Ureter (tissue), 1 donor: ENCODE measurements at regions not wholly inside any gene's neighbourhood (a gene's known extent, or its start where the extent isn't known, plus 50 kb on each side); places are given as distances from the start of the nearest gene placed in this dataset.
"Not testable (repeated sequence)": the region's sequence is repeated elsewhere in the genome, so short reads cannot be mapped to it uniquely, and the experiment has no call there.

ENCODE experiments used
- DNase-seq: peaks from one replicate; pipeline ENCODE4 v3.0.0-alpha.2; 2020; ENCODE audit warnings: low spot score
- donor health status: DM: yes; HTN: yes; CAD: no.

DNA sequence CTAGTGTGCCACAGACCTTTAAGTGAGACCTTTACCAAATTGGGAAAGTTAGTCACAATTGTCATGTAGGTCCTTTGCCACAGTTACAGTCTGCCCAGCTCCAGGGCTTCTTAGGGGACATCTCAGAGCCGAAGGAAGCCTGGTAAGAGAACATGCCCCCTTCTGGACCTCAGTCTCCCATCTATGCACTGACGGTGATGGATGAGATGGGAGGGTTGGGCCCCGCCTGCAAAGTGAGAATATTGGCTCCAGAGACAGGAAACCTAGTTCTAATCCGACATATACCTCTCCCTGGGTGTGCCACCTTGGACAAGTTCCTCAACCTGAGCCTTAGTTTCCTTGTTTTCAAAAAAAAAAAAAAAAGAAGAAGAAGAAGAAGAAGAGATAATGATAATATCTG lies 85.1 kb upstream of the NAV2 start:
- DNase-seq: peak; percentile 13

DNA sequence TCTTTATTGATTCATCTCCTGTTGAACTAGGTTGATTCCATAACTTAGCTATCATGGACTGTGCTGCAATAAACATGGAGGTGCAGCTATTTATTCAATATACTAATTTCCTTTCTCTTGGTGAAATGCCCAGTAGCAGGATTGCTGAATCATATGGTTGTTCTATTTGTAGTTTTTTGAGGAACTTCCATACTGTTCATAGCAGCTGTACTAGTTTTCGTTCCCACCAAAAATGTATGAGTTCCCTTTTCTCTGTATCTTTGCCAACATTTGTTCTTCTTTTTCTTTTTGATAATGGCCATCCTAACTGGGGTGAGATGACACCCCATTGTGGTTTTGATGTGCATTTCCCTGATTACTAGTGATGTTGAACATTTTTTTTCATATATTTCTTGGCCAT lies 87.2 kb upstream of the NAV2 start:
- DNase-seq: no peak

DNA sequence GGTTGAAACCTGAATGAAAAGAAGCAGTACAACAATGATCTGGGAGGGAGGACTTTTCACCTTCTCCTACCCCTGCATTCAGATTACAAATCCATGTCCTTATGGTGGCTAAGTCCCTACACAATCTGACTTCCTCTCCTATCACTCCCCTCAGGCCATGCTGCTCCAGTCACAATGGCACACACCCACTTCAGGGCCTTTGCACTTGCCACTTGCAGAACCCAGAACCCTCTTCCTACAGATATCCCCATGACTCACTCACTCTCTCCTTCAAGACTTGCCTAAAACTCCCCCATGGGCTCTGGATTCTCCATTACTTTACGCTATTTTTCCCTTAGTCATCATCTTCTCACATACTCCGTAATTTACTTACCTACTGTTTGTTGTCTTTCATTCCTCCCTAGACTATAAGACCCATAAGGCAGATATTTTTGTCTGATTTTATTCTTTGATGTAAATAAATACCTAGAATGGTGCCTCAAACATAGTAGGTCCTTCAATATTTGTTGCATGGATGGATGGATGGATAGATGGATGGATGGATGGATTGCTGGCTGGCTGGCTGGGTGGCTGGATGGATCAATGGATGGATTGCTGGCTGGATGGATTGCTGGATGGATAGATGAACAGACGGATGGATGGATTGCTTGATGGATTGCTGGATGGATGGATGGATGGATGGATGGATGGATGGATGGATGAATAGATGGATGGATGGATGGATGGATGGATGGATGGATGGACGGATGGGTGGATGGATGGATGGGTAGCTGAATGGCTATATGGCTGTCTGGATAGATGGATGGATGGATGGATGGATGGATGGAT lies 94.7 kb upstream of the NAV2 start:
- no peak for DNase-seq

DNA sequence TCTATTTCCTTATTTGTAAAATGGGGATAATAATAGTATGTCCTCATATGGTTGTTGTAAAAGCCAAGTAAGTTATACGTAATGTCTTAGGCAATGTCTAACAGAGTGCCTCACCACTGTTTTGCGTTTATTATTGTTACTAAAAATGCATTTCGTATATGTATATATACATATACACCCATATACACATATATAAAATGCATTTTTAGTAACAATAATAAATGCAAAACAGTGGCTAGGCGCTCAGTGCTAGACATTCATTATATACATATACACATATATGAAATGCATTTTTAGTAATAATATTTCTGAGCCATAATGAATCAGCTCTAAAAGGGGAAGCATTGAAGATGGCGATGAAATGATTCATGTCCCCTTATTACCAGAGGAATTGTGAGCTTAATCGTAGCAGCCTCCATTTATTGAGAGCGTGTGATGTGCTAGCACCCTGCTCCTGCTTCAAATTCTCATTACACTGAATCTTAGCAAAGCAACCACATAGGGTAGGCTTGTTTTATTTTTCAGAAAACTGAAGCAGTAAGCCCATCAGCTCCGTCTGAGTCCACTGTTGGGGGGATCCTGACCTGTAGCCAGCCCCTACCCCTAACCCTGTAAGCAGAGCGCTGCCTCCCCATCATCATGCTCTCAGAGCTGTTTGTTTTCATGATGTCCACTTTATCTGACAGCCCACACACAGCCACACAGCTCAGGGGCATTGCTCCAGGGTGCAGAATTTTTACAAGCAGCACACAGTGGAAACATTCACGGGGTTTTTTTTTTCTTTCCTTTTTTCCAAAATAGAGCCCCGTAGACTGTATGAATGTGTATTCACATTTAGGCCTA lies 97.1 kb upstream of the NAV2 start:
- DNase-seq: no peak

DNA sequence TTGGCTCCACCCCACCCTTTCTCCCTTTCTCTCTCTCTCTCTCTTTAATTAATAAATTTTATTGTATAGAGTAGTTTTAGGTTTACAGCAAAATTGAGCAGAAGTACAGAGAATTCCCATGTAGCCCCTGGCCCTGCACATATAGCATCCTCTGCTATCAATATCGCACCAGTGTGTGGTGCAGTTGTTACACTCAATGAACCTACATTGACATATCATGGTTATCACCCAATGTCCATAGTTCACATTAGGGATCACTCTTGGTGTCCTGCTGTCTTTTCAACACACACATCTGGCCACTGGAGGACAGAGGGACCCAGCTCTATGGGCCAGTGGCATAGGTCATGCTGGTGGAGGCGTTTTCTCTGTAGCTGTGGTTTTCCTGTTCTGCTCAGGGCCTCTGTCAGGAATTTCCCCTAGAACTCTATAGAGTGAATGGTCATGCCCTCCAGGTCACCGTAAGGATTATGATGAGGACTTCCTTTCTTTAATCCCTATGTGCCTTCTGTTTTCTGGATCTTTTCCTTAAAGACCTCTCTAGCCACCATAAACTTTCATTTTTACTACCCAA lies 98.2 kb upstream of the NAV2 start:
- DNase-seq: no peak

DNA sequence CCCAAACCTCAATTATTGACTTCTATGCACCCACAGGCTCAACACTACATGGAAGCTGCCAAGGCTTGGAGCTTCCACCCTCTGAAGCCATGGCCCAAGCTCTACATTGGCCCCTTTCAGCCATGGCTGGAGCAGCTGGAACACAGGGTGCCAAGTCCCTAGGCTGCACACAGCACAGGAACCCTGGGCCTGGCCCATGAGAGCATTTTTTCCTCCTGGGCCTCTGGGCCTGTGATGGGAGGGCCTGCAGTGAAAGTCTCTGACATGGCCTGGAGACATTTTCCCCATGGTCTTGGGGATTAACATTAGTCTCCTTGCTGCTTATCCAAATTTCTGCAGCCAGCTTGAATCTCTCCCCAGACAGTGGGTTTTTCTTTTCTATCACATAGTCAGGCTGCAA lies 100.6 kb upstream of the NAV2 start:
- not testable (repeated sequence) for DNase-seq

DNA sequence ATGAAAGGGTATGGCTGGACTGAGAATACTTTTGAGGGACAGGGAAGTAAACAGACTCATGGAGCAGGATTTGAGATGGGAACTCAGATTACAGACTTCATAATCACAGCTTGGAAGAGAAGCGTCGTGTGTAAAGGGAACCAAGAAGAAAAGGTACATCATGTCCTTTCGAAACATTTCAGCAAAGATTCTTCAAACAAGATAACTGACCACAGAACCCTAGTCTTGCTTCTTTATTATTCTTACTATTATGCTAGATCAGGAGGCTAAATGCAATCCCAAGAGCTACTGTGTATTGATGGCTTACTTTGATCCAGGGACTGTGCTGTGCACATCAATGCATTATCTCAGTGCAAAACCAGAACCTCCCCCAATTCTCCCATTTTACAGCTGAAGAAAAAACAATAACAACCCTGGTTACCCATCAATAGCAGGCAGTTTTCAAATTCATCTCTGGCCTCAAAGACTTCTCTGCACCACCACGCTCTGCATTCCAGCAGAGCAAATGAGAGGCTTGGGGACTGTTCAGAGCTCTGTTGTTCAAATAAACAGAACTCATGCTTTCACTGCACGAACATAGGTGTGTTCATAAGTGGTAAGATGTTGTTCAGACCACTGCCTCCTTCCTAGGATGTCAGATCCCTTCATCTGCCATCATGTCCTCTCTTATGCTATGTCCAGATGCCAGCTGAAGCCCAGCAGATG lies 104.8 kb upstream of the NAV2 start:
- DNase-seq: no peak

DNA sequence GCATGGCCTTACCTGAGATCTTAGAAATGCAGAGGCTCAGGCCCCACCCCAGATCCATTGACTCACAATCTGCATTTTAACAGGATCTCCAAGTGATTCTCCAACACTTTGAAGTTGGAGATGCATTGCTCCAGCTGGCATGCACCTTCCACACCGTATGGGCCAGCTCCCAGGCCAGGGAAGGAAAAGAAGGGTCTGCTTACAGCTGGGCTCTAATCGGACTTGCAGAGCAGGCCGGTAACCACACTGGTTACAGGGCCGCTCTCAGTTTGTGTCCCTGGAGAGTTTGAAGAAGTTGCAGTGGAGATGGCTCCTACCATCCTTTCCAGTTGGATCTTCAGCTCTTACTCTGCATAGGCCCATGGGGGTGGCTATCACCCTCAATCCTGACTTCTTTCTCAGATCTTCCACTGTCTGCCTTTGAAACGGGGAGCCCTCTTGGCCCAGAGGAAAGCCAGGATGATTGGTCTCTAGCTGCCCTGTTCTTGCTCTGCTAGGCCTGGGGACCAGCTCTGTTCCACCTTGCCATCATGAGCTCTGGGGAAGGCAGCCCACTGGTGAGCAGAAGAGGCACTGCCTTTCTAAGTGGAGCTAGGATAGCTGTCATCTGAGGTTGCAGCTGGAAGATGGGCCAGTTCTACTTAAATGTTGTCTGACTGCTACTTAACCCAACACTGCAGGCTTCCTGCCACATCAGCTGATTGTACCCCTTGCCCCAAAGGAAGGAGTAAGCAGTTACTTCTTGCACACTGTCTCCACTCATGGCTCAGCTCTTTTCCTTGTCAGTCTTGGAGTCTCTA lies 105.6 kb upstream of the NAV2 start:
- no peak for DNase-seq

DNA sequence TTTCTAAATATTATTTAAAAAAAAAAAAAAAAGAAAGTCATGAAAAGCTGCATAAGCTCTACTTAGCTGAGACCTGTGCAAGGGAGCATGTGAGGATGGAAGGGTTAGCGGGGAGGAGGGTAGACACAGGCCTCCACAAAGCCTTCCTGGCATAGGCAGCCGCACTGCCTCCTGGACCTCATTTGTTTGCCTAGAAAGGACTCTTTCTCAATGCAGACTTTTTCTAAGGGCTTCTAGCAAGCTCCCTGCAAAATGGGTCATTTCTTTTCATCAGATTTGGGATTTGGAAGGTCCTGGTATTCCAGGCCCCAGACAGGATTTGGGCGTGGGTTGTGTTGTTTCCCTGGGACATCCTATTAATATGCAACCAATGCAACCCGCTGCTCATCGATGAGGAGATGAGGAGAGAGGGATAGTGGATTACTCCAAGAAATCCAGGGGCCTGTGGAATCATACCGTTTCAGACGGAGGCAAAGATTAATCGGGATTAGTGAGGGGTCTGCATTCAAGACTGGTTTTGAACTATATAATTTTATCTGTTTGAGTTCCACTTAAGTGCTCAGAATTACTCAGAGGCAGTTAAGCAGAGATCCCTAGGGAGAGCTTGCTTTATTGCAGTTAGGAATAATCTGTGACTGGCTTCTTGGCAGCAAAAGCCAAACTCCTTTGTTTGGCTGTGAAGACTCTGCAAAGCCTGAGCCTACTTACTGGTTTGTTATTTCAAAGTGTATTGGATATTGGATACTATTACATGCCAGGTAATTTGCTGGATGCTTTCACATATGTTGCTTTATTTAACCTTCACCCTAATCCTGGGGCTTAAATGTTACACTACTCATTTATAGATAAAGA lies 106.9 kb upstream of the NAV2 start:
- DNase-seq: no peak

DNA sequence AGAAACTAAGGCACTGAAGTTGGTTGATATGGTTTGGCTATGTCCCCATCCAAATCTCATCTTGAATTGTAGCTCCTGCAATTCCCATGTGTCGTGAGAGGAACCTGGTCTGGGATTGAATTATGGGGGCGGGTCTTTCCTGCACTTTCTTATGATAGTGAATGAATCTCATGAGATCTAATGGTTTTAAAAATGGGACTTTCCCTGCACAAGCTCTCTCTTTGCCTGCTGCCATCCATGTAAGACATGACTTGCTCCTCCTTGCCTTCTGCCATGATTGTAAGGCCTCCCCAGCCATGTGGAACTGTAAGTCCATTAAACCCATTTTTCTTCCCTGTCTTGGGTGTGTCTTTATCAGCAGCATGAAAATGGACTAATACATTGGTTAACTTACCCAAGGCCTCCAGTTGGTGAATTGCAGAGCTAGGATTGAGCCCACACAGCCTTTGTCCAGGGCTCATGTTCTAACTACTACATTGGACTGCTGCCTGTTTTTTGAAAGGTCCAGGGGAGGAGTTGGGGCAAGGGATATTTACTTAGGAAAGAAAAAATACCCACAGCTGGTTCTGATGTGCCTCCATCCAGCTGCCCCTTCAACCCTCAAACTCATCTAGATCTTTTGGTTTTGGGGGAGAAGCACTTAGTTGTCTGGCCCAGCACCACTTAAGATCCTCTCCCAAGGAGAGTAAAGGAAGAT lies 107.8 kb upstream of the NAV2 start:
- no peak for DNase-seq

DNA sequence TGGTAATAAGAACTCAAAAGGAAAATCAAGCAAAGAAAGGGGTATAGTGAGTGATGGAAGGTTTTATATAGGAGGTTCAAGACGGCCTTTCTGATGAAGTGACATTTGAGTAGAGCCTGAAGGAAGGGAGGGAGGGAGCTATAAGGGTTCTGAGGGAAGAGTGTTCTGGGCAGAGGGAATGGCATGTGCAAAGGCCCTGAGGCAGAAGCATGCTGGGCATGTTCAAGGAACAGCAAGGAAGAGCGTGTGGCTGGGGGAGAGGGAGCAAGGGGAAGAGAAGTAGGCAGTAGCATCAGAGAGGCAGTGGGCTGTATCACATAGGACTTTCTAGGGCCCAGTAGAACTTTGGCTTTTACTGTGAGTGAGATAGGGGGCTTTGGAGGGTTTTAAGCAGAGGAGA lies 108.9 kb upstream of the NAV2 start:
- no peak for DNase-seq

DNA sequence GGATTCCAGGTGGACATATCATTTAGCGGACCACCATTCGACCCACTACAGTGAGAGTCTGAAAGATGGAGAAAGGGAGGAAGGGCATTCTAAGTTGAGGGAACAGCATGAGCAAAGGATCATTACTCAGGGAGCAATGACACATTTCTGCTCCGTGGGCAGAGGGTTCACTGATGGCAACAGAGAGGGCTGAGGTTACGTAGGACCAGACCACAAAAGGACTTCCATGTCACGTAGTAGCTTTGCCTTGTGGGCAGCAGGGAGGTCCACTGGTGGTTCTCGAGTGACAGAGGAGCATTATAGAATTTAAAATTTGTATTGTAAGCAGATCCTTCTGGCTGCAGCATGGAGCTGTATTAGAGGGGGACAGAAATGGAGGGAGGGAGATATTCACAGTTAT lies 109.7 kb upstream of the NAV2 start:
- no peak for DNase-seq

DNA sequence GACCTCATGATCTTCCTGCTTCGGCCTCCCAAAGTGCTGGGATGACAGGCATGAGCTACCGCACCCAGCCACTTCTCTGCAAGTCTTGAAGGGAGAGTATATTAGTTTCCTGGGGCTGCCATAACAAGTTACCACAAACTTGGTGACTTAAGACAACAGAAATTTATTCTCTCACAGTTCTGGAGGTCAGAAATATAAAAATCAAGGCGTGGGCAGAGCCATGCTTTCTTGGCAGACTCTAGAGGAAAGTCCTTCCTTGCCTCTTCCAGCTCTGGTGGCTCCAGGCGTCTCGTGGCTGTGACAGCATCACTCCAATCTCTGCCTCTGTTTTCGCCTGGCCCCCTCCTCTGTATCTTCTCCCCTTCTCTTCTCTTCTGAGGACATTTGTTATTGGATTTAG lies 110.2 kb upstream of the NAV2 start:
- DNase-seq: no peak

DNA sequence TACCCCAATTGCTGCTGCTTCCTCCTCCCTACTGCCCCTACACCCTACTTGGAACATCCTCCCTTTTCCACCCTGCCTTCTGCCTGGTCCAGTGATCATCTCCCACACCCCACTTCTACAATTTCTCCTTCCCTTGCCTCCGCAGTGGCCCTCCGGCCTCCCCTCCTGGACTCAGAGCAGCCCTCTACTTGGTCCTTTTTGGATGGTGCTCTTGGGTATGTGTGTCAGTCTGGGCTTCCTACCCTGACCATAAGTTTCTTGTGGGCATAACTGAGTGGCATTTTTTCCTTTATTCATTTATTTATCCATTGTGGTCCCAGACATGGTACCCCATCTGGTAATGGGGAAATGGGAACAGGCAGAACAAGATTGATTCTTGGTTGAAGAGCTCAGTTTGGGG lies 111.4 kb upstream of the NAV2 start:
- no peak for DNase-seq

DNA sequence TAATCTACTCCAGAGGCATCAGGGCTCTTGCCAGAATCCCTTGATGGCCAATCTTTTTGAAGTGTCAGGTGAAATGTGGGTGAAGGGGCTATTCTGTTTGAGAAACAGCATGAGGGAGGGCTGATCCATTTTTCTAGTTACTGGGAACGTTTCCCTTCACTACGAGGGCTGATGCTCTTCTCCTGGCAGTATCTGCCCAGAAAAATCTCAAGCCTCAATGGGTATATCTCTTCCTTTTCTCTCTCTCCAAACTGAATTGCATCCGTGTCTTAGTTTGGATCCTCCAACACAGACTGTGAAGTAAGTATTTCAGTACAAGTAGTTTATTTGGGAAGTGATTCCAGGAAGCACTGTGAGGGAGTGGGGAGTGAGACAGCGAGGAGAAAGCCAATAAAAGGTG lies 113.0 kb upstream of the NAV2 start:
- DNase-seq: no peak

DNA sequence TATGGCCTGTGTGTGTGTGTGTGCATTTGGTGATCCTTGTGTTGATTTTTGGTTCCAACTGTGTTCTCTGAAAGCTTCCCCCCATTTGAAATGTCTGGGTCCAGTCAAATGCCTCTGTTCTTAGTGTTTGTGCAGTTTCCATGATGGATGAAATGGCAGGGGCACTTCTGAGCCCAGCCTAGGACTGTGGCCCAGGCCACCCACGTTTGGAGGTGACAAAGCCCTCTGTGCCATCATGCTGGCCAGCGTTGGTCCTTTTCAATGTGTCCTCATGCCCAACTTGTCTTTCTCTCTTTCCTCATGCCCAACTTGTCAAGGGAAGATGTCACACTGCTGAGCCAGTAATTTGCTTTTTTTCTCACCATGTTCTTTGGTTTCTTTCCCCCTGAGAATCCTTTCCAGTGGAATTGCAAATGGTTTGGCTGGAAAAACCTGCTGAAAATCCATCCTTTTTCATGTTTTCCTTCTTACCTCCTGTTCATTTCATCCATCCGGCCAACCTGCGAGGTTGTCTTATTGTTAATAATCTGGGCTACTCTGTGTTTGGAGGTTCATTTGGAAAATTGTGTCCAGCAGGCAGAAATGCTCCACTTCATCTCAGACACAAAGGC lies 113.7 kb upstream of the NAV2 start:
- no peak for DNase-seq

DNA sequence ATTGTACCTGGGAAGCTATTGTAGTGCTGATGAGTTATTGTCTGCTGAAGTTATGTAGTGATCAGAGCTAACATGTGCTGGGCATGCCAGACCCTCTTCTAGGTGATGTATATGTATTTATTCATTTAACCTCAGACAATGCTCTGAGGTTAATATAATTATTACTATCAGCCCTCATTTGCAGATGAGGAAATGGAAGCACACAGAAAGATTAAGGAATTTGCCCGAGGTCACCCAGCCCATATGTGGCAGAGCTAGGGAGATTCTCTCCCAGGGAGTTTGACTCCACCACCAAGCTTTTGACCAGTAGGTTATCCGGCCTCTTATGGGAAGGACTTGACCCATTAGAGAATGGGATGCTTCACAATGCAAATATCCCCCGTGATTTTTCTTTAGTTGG lies 114.2 kb upstream of the NAV2 start:
- DNase-seq: no peak

DNA sequence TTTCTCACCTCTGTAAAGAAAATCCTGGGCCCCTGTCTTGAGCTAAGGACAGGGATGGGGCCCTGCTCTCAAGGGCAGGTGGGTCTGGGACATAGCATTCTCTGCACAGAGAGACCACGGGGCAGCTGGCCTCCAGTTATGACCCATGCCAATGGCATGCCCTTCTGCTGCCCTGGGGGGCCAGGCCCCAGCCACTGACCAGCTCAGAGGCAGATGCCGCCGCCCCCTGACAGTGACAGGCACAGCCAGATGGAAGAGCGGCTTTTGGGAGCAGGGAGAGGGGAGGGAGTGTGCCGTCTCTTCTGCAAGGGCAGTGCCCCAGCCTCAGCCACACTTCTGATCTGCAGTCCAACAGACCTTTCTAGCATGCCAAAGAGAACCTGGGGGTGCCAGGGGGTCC lies 114.8 kb upstream of the NAV2 start:
- DNase-seq: peak; percentile 34

DNA sequence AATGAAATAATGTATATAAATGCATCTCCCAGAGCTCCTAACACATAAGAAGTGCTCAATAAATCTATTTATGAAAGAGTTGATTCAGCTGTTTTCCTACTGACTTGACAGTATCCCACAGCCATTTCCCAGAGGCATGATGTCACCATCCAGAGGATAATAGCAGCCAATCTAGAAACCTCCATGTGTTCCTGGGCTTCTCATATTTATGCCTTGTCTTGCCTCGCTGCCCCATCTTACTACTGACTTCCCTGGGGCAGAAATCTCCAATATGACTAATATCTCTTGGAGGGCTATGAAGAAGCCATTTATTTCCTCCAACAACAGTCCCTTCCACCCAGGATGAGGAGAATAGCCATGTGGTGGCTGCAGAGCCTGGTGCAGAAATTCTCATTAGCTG lies 115.4 kb upstream of the NAV2 start:
- DNase-seq: peak; percentile 23
